Ovary (tissue), 3 donors: ENCODE measurements at regions not wholly inside any gene's neighbourhood (a gene's known extent, or its start where the extent isn't known, plus 50 kb on each side); places are given as distances from the start of the nearest gene placed in this dataset.

Experiments
- EP300 ChIP-seq: sonication (generic); formaldehyde crosslinking; IDR thresholded peaks from one replicate; pipeline ENCODE4 v1.6.1; 2017; ENCODE audit warnings: antibody characterized with exemption
- POLR2A ChIP-seq: fragments of 450-650 bp; IDR thresholded peaks from one replicate; pipeline ENCODE4 v1.6.1; 2017; ENCODE audit warnings: antibody characterized with exemption, mild to moderate bottlenecking, moderate library complexity
- TF ChIP-seq, protein P1 (sequence below), 3 donors: fragments of 450-650 bp in 2 of 3; fragments of 200-600 bp in 1 of 3; IDR thresholded peaks; one replicate each; pipeline versions ENCODE4 v1.5.1 to v1.8.0; 2016 to 2022; ENCODE audit warnings: antibody characterized with exemption in 3 of 3, mild to moderate bottlenecking in 1 of 3
- donor health status: DM: no; HTN: no; CAD: no.

DNA sequence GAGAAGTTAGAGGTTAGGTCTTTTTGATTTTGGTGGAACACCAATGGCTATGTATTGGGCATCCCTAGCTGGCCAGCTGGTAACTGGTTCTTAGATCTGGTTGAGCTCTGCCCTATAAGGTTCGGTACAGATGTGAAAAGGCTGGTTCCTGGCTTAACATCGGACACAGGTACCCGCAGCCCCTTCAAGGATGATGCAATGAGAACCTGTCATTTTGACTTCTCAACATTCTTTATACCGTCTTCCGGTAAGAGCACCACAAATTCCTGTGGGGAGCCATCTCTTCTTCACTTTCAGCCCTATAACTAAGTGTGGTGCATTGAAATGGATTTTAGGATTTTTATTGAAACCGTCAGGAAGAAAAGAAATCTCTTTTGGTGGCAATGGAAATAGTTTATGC lies 222.8 kb downstream of the ADAMTS9 start:
- TF ChIP-seq, protein P1, sequence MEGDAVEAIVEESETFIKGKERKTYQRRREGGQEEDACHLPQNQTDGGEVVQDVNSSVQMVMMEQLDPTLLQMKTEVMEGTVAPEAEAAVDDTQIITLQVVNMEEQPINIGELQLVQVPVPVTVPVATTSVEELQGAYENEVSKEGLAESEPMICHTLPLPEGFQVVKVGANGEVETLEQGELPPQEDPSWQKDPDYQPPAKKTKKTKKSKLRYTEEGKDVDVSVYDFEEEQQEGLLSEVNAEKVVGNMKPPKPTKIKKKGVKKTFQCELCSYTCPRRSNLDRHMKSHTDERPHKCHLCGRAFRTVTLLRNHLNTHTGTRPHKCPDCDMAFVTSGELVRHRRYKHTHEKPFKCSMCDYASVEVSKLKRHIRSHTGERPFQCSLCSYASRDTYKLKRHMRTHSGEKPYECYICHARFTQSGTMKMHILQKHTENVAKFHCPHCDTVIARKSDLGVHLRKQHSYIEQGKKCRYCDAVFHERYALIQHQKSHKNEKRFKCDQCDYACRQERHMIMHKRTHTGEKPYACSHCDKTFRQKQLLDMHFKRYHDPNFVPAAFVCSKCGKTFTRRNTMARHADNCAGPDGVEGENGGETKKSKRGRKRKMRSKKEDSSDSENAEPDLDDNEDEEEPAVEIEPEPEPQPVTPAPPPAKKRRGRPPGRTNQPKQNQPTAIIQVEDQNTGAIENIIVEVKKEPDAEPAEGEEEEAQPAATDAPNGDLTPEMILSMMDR (IDR thresholded peaks at IDR 0.05): no peak
- TF ChIP-seq EP300: no peak
- no peak for TF ChIP-seq POLR2A
